ENCODE measurements at regions not wholly inside any gene's neighbourhood (a gene's known extent, or its start where the extent isn't known, plus 50 kb on each side); places are given as distances from the start of the nearest gene placed in this dataset.

- no peak overlapping the region for H3K4me3 ChIP-seq (ENCODE audit: low read depth, low read length)
- TF ChIP-seq, protein P1, sequence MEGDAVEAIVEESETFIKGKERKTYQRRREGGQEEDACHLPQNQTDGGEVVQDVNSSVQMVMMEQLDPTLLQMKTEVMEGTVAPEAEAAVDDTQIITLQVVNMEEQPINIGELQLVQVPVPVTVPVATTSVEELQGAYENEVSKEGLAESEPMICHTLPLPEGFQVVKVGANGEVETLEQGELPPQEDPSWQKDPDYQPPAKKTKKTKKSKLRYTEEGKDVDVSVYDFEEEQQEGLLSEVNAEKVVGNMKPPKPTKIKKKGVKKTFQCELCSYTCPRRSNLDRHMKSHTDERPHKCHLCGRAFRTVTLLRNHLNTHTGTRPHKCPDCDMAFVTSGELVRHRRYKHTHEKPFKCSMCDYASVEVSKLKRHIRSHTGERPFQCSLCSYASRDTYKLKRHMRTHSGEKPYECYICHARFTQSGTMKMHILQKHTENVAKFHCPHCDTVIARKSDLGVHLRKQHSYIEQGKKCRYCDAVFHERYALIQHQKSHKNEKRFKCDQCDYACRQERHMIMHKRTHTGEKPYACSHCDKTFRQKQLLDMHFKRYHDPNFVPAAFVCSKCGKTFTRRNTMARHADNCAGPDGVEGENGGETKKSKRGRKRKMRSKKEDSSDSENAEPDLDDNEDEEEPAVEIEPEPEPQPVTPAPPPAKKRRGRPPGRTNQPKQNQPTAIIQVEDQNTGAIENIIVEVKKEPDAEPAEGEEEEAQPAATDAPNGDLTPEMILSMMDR (IDR thresholded peaks at IDR 0.05; ENCODE audit: low read depth, low read length): no peak
Measured at GRCh38 chr2:14136030-14136429, 496.5 kb upstream of the LRATD1 start.

- TF ChIP-seq, protein P1 (IDR thresholded peaks at IDR 0.05; ENCODE audit: low read depth, low read length): no peak
- no peak overlapping the region for H3K4me3 ChIP-seq (ENCODE audit: low read depth, low read length)
Measured at GRCh38 chr2:14137643-14138042, 494.9 kb upstream of the LRATD1 start.

DNA sequence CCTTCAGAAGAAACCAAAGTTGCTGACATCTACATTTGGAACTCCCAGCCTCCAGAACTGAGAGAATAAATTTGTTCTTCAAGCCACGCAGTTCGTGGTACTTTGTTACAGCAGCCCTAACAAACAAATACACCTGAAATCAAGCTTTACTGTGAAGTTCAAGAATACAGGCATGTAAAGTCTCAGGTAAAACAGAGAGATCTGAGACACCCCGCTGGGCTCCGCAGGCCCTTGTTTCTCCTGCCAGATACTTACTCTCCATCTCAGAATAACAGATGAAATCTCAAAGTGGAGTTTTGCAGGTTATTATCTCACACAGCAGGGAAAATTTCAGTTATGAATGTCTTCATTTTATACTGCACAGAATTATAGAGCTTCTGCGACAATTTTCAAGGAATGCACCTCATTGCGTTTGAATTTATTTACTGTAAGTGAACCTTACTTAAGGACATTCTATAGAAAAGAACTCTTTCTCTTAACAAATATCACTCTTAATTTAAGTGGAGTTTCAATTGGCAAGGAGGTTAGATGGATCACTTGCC is 492.4 kb upstream of the LRATD1 start:
- TF ChIP-seq, protein P1 (IDR thresholded peaks at IDR 0.05; ENCODE audit: low read depth, low read length): no peak

DNA sequence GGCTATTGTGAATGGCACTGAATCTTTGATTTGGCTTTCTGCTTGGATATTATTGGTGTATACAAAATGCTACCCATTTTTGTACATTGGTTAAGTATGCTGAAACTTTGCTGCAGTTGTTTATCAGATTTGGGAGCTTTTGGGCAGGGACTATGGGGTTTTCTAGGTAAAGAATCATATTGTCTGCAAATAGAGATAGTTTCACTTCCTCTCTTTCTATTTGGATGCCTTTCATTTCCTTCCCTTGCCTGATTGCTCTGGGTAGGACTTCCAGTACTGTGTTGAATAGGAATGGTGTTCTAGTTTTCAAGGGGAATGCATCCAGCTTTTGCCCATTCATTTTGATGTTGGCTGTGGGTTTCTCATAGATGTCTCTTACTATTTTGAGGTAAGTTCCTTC is 489.1 kb upstream of the LRATD1 start:
- TF ChIP-seq, protein P1 (IDR thresholded peaks at IDR 0.05; ENCODE audit: low read depth, low read length): no peak
- H3K4me3 ChIP-seq (ENCODE audit: low read depth, low read length): no peak overlapping the region

More for the DNA sequence above, 492.4 kb upstream of the LRATD1 start:
- H3K4me3 ChIP-seq (ENCODE audit: low read depth, low read length): no peak overlapping the region

DNA sequence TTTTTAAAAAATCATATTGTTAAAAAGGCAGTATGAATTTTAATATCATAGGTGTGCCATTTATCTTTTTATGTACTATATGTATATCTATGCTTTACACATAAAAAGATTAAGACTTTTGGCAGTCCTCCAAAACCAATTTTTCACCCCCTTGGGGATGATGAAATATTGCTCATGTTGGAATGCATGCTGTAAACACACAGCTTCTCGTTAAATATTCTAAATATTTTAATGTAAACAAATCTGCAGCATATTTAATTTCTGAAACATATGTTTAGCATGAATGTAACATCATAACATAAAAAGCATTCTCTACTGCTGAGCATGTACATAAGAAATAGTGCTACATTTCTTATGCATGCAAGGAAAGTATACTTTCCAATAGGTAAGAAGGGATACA is 484.3 kb upstream of the LRATD1 start:
- TF ChIP-seq, protein P1 (IDR thresholded peaks at IDR 0.05; ENCODE audit: low read depth, low read length): no peak
- no peak overlapping the region for H3K4me3 ChIP-seq (ENCODE audit: low read depth, low read length)

GRCh38 chr2:14157816-14158215 is 474.7 kb upstream of the LRATD1 start:
- no peak overlapping the region for H3K4me3 ChIP-seq (ENCODE audit: low read depth, low read length)
- TF ChIP-seq, protein P1 (IDR thresholded peaks at IDR 0.05; ENCODE audit: low read depth, low read length): no peak

- H3K4me3 ChIP-seq (ENCODE audit: low read depth, low read length): no peak overlapping the region
- TF ChIP-seq, protein P1 (IDR thresholded peaks at IDR 0.05; ENCODE audit: low read depth, low read length): no peak
Measured at GRCh38 chr2:14180333-14180732, 452.2 kb upstream of the LRATD1 start.
